Muscle of back (tissue), 3 donors: ENCODE measurements at regions not wholly inside any gene's neighbourhood (a gene's known extent, or its start where the extent isn't known, plus 50 kb on each side); places are given as distances from the start of the nearest gene placed in this dataset.
"Not testable (repeated sequence)": the region's sequence is repeated elsewhere in the genome, so short reads cannot be mapped to it uniquely, and the experiment has no call there.

Source experiments
- DNase-seq, 3 donors: peaks; one replicate each; pipeline versions ENCODE4 v3.0.0 to v3.0.0-alpha.2; 2013

DNA sequence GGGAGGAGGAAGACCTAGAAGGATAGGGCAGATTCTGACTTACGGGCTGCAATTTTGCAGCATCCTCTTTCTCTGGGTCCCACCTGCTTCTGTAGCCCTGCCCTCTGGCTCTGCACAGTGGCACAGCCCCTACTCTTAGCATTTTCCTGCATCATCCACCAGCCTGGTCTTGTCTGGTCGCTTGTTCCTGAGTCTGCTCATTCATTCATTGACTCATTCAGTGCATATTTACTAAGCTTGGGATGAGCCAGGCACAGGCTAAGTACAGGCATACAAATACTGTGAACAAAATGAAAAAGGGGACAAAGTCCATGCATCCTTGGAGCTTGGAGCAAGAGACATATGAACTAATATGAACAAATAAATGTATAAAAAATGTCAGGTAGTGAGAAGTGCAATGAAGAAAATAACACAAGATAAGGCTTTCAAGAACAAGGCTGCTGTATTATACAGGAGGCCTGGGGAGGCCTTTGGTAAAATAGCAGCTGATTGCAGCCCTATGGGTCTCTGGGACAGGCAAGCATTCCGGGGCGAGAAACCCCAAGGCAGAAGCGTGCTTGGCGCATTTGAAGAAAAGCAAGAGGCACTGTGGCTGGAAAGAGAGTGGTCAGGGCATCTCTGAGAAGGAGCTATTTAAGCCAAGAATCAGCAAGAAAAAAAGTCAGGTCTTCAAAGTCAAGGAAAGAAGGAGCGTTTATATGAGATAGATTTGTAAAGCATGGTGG is 108.0 kb upstream of the ALX4 start:
- DNase-seq, result no peak

- no peak for DNase-seq
Measured at GRCh38 chr11:44418456-44418830, 108.5 kb upstream of the ALX4 start.

GRCh38 chr11:44421090-44421675 is 111.2 kb upstream of the ALX4 start:
- peak in 1 of 3 donors; percentile 23 for DNase-seq

GRCh38 chr11:44423289-44423688 is 113.3 kb upstream of the ALX4 start:
- DNase-seq, result no peak

GRCh38 chr11:44424841-44425240 is 114.9 kb upstream of the ALX4 start:
- no peak for DNase-seq

DNA sequence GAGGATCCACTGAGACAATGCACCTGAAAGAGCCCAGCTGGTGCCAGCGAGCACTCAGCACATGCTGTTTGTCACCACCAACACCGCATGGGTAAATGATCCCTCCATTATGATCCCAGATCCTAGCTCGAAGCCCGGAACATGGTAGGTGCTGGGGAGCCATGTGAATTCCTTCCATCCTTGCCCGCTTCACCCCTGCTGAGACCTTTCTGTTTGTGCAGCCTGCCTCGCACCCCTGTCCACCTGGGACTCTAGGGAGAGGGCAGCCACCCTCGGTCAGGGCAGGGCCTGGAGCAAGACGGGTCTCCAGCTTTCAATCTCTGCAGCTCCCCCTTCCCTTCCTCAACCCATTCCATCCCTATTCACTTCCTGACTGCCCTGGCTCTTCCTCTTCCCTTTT is 116.2 kb upstream of the ALX4 start:
- DNase-seq, result no peak

- no peak for DNase-seq
Measured at GRCh38 chr11:44426958-44427357, 117.0 kb upstream of the ALX4 start.

GRCh38 chr11:44427432-44427831 is 117.5 kb upstream of the ALX4 start:
- DNase-seq, result no peak

- no peak for DNase-seq
Measured at GRCh38 chr11:44430140-44430539, 120.2 kb upstream of the ALX4 start.

- no peak for DNase-seq
Measured at GRCh38 chr11:44434191-44434590, 124.3 kb upstream of the ALX4 start.

GRCh38 chr11:44437122-44437521 is 127.2 kb upstream of the ALX4 start:
- no peak for DNase-seq

DNA sequence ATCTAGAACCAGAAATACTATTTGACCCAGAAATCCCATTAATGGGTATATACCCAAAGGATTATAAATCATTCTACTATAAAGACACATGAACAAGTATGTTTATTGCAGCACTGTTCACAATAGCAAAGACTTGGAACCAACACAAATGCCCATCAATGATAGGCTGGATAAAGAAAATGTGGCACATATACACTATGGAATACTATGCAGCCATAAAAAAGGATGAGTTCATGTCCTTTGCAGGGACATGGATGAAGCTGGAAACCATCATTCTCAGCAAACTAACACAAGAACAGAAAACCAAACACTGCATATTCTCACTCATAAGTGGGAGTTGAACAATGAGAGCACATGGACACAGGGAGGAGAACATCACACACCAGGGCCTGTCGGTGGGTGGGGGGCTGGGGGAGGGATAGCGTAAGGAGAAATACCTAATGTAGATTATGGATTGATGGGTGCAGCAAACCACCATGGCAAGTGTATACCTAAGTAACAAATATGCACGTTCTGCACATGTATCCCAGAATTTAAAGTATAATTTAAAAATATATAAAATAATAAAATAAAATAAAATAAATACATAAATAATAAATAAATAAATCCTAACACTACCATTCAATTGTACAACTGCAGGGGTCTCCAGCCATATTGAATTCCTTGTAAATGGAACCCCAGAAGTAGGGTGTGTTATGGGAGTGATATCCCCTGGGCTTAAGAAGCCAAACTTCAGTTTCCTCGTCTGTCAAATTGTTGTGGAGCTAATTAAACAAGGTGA is 122.4 kb upstream of the CD82 start:
- DNase-seq, result not testable (repeated sequence)

- DNase-seq, result no peak
Measured at GRCh38 chr11:44443836-44444769, 121.4 kb upstream of the CD82 start.

GRCh38 chr11:44444770-44445321 is 120.6 kb upstream of the CD82 start:
- no peak for DNase-seq

DNA sequence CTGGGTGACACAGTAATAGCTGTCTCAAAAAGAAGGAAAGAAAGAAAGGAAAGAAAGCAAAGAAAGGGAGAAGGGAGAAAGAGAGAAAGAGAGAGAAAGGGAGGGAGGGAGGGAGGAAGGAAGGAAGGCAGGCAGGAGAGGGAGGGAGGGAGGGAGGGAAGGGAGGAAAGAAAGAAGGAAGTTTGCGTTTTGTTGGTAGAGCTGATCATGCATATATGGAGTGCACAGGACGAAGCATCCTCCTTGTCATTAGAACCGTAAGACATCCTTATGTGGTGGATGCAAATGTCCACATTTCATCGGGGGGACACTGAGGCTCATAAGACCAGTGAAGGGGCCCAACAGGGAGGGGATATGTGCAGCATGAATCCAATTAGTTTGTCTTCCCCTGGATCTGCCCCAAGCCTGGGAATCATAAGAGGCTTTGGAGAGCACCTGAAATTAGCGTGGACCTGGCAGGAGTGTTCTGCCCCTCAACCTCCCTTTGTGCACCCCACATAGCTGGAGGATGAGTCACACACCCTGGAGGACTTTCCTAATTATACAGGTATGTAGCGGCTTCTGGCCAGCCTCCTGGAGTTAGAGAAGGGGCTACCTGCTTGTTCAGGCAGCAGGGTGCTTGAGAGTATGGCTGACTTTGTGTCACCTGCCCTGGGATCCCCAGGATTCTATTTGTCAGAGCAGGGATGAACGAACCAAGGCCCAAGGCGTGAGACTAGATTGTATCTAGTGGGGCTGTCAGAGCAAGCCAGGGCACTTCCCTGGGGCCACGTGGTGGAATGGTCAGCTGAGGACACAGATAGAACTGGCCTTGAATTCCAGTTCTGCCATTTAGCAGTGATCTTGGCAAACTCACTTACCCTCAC is 119.7 kb upstream of the CD82 start:
- DNase-seq, result no peak

DNA sequence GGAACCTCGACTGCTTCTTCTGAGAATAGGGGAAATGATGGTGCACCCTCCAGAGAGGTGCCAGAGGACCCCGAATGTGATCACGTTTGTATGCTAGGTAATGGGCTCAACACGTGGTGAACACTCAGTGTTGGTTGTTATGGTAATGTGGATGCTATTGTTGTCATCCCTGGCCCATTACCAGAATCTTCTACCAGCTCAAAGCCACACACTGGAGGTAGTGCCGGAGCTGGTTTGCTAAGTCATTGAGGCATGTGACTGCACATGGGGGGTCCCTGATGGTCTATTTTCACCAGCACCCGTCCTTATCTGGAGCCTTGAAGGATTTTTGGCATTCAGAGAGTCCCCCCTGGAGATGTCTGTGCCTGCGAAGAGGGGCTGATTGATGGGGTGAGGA is 119.1 kb upstream of the CD82 start:
- DNase-seq, result no peak

DNA sequence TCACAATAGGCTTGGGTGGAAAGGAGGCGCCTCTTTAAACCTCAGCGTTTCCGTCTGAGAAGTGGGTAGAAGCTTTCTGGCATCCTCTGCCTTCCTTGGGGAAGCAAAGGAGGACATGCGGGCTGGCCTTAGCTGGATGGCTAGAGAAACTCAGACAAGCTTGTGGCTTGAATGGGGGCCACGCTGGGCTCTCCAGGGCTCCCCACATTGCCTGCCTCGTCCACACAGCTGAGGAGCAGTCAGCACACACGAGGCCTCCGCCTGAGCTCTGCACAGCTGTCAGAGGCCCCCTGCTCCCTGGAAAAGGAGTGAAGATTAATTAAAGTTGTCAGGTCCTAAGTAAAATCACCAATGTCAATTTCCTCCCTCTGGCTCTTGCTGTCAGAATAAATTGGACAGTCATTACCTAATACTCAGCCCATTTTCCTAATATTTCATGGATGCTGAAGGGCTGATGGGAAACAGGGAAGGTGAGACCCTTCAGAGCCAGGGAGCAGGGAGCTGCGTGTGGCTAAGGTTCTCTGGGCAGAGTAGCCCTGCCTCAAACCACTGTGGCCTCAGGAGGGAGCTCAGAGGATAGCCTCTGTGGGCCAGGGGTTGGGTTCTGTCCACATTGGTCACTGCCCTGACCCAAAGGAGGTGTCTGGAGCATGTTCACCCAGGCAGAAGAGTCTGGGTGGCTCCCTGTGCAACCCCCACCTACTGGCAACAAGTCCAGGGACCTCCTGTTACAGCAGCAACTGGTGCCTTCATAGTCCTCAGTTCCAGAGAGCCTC is 118.3 kb upstream of the CD82 start:
- DNase-seq, result no peak

- DNase-seq, result no peak
Measured at GRCh38 chr11:44450295-44450932, 115.0 kb upstream of the CD82 start.

DNA sequence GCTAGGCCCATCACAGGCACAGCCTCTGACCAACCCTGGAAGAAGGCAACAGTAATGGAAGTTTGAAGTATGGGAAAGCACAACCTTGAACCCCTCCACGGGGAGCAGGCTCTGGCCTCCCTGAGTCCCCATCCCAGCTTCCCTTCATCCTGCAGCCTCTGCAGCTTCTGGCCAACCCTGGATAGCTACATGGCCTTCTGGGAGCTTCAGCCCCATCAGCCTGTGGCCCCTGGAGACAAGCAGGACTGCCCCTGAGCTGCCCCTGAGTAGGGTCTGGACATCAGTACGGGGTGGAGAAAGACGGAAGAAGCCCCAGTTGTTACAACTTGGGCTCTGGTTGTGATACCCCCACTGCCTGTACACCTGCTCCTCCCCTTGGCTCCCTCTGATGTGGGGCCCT is 113.8 kb upstream of the CD82 start:
- DNase-seq, result no peak
